Activated CD8-positive, alpha-beta memory T cell treated with anti-CD3 and anti-CD28 coated beads, Interleukin-2, amount 50 U/mL, for 1 hour (primary cell): ENCODE measurements at regions not wholly inside any gene's neighbourhood (a gene's known extent, or its start where the extent isn't known, plus 50 kb on each side); places are given as distances from the start of the nearest gene placed in this dataset.
"Not testable (repeated sequence)": the region's sequence is repeated elsewhere in the genome, so short reads cannot be mapped to it uniquely, and the experiment has no call there.

ENCODE experiments used
- DNase-seq: peaks from one replicate; pipeline ENCODE4 v3.0.0-alpha.2; 2020; ENCODE audit errors: extremely low read depth

GRCh38 chr12:116327992-116328391 is 50.5 kb upstream of the MED13L start:
- DNase-seq = not testable (repeated sequence)

DNA sequence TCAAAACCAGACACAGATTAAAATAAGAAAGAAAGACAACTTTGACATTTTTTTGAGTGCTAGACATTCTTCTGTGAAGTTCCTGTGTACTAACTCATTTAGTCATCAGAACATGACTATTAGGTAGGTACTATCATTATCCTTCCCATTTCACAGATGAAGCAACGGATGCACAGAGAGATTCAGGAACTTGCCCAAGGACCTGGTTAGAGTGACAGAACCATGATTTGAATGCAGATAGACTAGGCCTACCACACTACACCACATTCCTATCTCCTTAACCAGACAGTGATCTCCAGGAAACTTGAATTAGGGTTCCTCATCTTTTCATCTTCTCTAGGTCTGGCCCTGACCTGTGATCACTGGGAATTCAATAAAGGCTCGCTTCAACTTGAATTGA is 54.4 kb upstream of the MED13L start:
- DNase-seq = no peak

DNA sequence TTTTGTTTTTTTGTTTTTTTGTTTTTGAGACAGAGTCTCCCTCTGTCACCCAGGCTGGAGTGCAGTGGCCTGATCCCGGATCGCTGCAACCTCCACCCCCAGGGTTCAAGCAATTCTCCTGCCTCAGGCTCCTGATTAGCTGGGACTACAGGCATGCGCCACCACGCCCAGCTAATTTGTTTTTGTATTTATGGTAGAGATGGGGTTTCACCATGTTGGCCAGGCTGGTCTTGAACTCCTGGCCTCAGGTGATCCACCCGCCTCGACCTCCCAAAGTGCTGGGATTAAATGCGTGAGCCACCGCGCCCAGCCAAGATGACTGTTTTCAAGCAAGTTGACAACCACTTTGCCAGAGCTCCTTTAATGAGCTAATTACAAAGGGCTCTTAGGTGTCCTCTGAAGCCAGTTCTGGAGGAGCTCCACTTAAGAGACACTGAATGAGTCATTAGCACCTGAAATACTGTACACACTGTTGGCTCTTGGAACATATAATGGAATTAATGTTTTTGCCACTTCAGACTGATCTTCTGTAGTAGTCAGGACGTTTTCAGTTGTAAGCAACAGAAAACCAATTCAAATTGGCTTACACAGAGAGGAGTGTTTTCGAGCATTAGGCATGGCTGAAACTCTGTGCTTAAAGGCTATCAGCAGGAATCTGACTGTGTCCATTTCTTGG is 55.4 kb upstream of the MED13L start:
- DNase-seq = no peak

DNA sequence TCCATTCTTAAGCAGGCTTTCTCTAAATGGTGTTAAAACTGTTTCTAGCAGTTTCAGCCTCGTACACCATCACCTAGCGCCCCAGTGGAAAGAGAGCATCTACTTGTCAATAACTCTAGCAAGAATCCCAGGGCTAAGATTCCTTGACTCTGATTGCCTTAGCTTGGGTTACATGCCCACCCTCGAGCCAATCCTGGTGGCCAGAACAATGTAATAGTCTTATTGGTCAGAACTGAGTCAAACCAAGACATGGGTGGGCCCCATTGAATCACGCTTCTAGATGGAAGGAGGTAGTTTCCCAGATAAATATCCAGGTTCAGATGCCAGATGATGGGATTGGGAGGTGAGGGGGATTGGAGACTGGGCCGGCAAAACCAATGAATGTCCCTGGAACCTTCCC is 55.9 kb upstream of the MED13L start:
- no peak for DNase-seq

GRCh38 chr12:116336542-116337065 is 59.1 kb upstream of the MED13L start:
- no peak for DNase-seq

- DNase-seq = no peak
Measured at GRCh38 chr12:116337312-116337711, 59.8 kb upstream of the MED13L start.

DNA sequence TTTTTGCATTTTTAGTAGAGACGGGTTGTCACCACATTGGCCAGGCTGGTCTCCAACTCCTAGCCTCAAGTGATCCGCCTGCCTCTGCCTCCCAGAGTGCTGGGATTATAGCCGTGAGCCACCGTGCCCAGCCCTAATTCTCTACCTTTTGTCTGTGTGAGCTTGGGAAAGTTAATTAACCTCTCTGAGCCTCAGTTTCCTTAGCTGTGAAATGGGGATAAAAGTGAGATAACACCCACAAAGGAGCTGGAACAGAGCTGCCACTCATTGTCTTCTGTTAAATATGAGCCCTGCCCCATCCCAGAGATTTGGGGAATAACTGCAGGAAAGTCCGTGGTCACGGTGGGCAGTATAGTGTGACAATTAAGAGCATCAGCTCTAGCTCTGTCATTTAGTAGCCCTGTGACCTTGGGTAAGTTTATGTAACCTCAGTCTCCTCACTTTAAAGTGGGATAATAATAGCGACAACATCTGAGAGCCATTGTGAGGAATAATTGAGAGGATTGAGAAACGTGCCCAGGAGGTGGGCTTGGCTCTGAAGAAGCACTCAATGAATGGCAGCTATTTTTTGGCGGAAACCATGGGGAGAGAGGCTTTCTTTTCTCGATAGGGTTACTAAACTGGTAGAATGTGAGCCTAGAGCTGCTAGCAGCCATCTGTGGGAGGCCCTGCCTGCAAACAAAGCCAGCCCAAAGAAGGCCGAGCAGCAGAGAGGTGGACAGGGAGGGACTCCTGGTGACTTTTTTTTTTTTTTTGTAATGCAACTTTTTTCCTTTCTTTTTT is 60.8 kb upstream of the MED13L start:
- no peak for DNase-seq

GRCh38 chr12:116339062-116339461 is 61.6 kb upstream of the MED13L start:
- no peak for DNase-seq

DNA sequence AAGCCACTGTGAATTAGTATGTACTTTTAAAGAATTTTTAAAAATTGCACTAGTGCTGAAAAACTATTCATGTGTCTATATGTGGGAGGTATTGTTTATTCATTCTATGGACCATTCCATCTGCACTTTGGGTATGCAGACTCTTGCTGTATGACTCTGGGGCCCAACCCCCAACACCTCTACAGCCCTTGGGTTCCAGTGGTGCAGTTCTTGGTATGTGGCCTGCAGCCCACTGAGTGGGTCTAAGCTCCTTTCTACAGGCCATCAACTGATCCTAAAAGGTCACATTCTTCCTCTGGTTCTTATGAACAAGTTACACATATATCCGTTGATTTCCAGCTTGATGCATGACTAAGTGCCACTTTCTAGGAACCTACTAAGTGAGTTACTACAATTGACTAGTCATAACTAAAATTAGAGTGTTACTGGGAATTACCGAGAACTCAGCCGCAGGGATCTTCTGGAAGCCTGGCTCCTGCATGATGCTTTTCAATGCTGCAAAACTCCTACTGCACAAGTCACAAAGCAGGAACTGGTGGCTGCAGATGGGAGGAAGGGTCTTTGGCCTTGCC is 62.4 kb upstream of the MED13L start:
- no peak for DNase-seq

DNA sequence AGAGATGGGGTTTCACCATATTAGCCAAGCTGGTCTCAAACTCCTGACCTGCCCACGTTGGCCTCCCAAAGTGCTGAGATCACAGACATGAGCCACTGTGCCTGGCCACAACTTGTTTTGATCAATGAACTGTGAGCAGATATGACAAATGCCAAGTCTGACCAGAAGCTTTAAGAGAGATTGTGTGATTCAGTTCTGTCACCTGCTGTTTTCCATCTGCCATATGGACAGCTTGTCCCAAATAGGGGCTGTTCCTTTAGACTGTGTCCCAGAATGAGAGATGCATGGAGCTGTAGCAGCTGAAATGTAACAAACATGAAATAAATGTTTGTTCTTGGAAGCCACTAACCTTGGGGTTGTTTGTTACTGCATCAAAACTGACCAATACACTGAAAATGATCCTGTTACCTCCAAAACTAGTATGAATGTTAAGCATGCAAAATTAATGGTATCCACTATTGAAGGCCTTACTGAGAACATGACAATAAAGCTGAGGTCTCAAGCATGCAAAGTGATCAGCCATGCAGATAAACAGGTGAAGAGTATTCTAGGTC is 65.9 kb upstream of the MED13L start:
- no peak for DNase-seq

DNA sequence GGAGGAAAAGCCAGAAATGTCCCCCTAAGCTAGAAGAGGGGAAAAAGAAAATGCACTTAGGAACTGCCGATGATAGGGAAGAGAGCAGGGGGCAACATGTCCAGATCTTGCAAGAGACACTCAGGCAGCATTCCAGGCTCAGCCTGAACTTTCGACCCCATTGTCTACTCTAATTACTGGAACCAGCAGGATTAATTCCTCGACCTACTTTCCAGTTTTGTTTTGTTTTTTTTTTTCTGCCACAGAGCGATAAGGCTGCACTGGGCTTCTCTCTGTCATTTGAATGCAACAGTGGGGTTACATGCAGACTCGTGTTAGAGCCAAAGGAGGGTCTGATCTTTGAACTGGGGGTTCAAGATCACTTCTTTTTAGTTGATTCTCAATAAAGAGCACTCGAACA is 68.7 kb upstream of the MED13L start:
- no peak for DNase-seq

DNA sequence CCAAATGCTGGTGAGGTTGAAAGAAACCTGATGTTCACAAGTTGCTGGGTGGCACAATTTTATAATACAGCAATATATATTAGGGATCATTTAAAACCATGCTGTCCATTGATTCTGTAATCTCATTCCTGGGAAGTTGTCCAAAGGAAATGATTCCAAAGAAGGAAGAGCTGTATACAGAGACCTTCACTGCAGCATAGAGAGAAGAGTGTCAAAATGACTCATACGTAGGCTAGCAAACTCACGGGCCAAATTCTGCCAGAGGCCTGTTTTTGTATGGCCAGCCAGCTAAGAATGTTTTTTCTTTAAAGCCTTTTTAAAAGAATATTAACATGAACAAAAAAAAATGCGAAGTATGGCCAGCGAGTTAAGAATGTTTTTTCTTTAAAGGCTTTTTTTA is 69.2 kb upstream of the MED13L start:
- no peak for DNase-seq

GRCh38 chr12:116347265-116347664 is 69.8 kb upstream of the MED13L start:
- DNase-seq = no peak

- DNase-seq = no peak
Measured at GRCh38 chr12:116352315-116352835, 74.9 kb upstream of the MED13L start.

- DNase-seq = no peak
Measured at GRCh38 chr12:116353958-116354357, 76.5 kb upstream of the MED13L start.

GRCh38 chr12:116354534-116354933 is 77.0 kb upstream of the MED13L start:
- DNase-seq = no peak

DNA sequence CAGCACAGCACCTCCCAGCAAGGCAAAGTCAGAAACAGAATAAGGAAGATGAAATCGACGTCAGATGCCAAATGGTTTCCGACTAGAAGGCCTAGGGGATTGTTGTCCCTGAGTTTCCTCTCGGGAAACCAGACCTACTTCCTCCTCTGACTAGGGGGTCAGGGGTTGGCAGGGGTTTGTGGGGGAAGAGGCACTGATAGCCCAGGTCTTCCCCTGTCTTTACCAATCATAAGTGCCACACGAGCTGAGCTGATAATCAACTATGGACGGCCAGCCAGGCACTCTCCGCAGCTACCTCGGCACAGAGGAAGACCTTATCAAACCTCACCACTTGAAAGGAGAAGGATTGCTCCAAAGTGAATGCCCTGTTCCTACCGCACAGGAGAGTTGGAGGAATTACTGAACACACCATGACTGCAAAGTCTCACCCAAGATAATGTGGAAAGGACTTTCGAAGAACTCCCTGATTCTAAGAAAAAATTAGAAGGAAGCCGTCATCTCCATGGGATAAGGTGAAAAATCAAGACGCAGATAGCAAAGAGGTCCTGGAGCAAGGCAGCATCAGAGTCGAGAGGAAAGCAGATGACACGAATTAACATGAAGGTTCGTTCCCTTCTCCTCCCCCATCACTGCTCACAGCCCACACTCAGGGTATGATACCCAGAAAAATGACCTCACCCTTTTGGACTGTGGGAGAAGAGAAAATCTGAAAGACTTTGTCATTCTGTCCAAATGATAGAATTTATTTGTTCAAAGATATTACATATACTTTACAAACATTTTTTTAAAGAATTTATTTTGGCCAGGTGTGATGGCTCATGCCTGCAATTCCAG is 77.7 kb upstream of the MED13L start:
- no peak for DNase-seq

- no peak for DNase-seq
Measured at GRCh38 chr12:116358536-116358892, 81.0 kb upstream of the MED13L start.

- peak; percentile 32 for DNase-seq
Measured at GRCh38 chr12:116358893-116359761, 81.6 kb upstream of the MED13L start.

GRCh38 chr12:116360579-116361413 is 83.3 kb upstream of the MED13L start:
- DNase-seq = no peak
